ENCODE measurements at regions not wholly inside any gene's neighbourhood (a gene's known extent, or its start where the extent isn't known, plus 50 kb on each side); places are given as distances from the start of the nearest gene placed in this dataset.

DNA sequence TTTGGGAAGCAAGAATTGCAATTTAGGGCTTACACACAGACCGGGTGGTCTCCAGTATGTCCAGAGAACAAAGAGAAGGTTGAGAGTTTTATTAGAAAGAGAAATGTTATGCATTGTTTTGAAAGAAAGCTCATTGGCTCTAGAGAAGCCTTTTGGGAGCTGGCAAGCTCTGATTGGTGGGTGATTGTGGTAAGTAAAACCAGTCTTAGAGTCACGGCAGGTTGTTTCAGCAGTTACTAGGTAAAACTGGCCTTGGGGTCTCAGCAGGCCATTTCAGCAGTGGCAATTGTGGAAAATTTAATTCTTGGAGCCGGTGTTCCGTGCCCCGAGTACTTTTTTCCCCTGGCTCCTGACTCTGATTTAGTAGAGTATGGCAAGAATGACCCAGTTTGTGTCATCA is 78.1 kb downstream of the MRPL46 start:
- Histone ChIP-seq H3K36me3 (no peaks in the 10 kb centered on the region), H3K27ac (no peak overlapping the region), H3K9me3 (ENCODE audit: severe bottlenecking) (peaks cover 5% of the 10 kb centered on the region), H3K4me3 (ENCODE audit: low read depth, low read length) (no peak overlapping the region), H3K27me3 (ENCODE audit: insufficient read depth, low read depth, severe bottlenecking) (peaks cover 79% of the 10 kb centered on the region)
- no peak for DNase-seq
- TF ChIP-seq, protein P1, sequence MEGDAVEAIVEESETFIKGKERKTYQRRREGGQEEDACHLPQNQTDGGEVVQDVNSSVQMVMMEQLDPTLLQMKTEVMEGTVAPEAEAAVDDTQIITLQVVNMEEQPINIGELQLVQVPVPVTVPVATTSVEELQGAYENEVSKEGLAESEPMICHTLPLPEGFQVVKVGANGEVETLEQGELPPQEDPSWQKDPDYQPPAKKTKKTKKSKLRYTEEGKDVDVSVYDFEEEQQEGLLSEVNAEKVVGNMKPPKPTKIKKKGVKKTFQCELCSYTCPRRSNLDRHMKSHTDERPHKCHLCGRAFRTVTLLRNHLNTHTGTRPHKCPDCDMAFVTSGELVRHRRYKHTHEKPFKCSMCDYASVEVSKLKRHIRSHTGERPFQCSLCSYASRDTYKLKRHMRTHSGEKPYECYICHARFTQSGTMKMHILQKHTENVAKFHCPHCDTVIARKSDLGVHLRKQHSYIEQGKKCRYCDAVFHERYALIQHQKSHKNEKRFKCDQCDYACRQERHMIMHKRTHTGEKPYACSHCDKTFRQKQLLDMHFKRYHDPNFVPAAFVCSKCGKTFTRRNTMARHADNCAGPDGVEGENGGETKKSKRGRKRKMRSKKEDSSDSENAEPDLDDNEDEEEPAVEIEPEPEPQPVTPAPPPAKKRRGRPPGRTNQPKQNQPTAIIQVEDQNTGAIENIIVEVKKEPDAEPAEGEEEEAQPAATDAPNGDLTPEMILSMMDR (IDR thresholded peaks at IDR 0.05; ENCODE audit: low read depth, low read length) = no peak

DNA sequence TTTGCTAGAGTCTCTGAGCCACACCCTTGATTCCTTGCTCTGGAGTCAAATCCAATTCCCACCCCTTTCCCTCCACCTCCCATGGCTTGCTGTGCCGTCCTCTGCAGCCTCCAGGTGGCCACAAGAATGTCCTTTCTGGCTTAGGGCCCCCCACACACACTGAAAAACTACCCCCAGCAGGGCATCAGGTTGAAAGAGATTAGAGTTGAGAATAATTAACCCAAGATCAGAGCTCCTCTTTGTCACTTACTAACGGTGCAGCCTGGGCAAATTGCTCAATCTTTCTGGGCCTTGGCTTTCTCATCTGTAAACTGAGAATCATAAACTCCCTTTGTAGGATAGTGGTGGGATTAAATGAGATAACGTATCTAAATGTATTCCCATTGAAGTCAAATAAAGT is 78.5 kb downstream of the MRPL46 start:
- TF ChIP-seq, protein P1 (IDR thresholded peaks at IDR 0.05; ENCODE audit: low read depth, low read length) = no peak
- Histone ChIP-seq H3K9me3 (ENCODE audit: severe bottlenecking) (peaks cover 5% of the 10 kb centered on the region), H3K36me3 (no peaks in the 10 kb centered on the region), H3K27me3 (ENCODE audit: insufficient read depth, low read depth, severe bottlenecking) (peaks cover 75% of the 10 kb centered on the region), H3K27ac (no peak overlapping the region), H3K4me3 (ENCODE audit: low read depth, low read length) (no peak overlapping the region)
- DNase-seq = no peak

DNA sequence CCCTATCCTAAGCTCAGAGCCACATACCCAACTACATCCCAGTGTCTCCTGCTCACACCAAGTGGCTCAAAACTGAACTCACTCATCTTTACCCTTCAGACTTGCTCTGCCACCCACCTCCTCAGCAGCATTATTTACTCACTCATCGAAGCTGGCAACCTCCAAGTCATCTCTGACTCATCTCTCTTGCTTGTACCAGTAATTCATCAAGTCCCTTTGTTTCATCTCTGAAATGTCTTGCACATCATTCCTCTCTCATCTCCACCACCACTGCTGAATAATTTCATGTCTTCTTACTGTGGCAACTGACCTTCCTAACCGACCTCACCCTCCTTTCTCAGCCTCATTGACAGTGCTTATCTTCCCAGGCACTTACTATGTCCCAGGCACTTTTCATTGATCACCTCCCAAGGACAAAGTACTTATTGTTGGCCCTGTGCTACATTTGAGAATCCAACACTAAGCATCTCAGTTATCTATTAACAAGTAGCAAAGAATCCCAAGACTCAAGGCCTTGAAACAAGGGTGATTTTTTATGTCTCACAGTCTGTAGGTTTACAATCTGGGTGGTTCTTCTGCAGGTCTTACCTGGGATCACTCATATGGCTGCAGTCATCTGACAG is 82.0 kb downstream of the MRPL46 start:
- TF ChIP-seq, protein P1 (IDR thresholded peaks at IDR 0.05; ENCODE audit: low read depth, low read length) = no peak
- no peak for DNase-seq
- Histone ChIP-seq H3K27ac (no peak overlapping the region), H3K27me3 (ENCODE audit: insufficient read depth, low read depth, severe bottlenecking) (peaks cover 56% of the 10 kb centered on the region), H3K36me3 (no peaks in the 10 kb centered on the region), H3K9me3 (ENCODE audit: severe bottlenecking) (peaks cover 5% of the 10 kb centered on the region), H3K4me3 (ENCODE audit: low read depth, low read length) (no peak overlapping the region)

DNA sequence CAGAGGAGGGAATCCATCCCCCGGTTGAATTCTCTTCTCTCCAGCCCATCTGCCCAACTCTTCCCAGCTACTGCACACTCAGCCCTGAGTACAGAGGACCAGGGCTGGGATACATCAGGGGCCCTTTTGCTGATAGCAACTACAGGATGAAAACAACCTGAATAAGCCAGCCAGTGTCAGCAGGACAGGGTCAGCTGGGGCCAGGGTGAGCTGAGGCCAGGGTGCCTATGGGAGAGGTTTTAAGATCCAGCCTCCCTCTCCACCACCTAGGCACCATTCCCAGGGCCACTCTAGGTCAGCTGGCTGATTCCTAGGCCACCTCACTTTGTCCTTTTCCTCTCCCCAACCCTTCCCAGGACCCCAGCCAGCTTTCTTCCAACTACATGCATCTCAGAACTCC is 83.8 kb downstream of the MRPL46 start:
- DNase-seq = peak; percentile 12
- TF ChIP-seq, protein P1 (IDR thresholded peaks at IDR 0.05; ENCODE audit: low read depth, low read length) = no peak
- H3K9me3 ChIP-seq (ENCODE audit: severe bottlenecking) = no peaks in the 10 kb centered on the region
- no peak overlapping the region for H3K4me3 ChIP-seq (ENCODE audit: low read depth, low read length)
- no peak overlapping the region for H3K27ac ChIP-seq
- peaks cover 50% of the 10 kb centered on the region for H3K27me3 ChIP-seq (ENCODE audit: insufficient read depth, low read depth, severe bottlenecking)
- H3K36me3 ChIP-seq = no peaks in the 10 kb centered on the region

DNA sequence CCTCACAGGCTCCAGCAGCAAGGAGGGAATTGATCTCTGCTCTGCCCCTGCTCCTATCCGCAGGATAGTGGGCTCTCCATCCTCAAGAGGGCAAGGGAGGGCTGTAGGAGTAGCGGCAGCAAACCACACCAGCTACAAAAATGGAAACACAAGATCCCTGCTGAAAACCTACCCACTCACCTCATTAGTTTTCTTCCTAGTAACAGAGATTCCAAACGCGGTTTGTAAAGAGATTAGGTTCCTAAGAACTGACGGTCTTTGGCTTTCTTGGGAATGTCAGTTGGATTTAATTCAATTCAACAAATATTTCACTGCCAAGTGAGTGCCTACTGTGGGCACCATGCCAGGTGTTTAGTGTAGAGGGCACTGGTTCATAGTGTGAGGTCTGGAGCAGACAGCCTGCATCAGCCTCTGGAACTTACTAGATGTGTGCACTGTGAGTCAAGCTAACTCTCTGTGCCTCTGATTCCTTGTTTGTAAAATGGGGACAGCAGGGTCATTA is 84.7 kb downstream of the MRPL46 start:
- Histone ChIP-seq H3K27ac (no peak overlapping the region), H3K27me3 (ENCODE audit: insufficient read depth, low read depth, severe bottlenecking) (peaks cover 48% of the 10 kb centered on the region), H3K36me3 (no peaks in the 10 kb centered on the region), H3K4me3 (ENCODE audit: low read depth, low read length) (no peak overlapping the region), H3K9me3 (ENCODE audit: severe bottlenecking) (no peaks in the 10 kb centered on the region)
- DNase-seq = no peak
- TF ChIP-seq, protein P1 (IDR thresholded peaks at IDR 0.05; ENCODE audit: low read depth, low read length) = no peak

DNA sequence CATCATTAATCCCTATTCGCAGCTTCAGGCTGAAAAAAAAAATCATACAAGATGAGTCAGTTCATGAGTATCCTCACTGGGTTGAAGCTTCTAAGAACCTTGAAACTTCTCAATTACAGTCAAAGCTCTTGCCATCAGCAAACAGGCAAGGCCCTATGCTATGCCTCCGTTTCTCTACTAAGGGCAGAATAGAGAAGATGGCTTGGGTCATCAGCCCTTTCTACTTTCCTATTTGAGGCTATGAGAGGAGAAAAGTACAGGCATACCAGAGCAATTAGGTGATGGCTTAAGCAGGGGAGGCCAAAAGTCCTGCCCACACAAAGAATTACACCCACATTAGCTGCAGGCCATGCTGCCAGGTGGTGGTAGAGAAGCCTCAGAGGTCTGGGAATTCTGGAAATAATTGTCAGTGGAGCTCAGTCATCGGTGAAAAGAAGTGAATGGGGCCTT is 89.0 kb downstream of the MRPL46 start:
- H3K9me3 ChIP-seq (ENCODE audit: severe bottlenecking) = no peaks in the 10 kb centered on the region
- peaks cover 65% of the 10 kb centered on the region for H3K27me3 ChIP-seq (ENCODE audit: insufficient read depth, low read depth, severe bottlenecking)
- H3K4me3 ChIP-seq (ENCODE audit: low read depth, low read length) = no peak overlapping the region
- DNase-seq = no peak
- no peak overlapping the region for H3K27ac ChIP-seq
- no peaks in the 10 kb centered on the region for H3K36me3 ChIP-seq
- TF ChIP-seq, protein P1 (IDR thresholded peaks at IDR 0.05; ENCODE audit: low read depth, low read length) = no peak
